Mucosa of descending colon (tissue), 3 donors: ENCODE measurements at regions not wholly inside any gene's neighbourhood (a gene's known extent, or its start where the extent isn't known, plus 50 kb on each side); places are given as distances from the start of the nearest gene placed in this dataset.

Source experiments
- ATAC-seq: fragments of 200-7000 bp; cut with Tn5 transposase; one replicate; pipeline ENCODE4 v1.9.1; 2020; ENCODE audit warnings: mild to moderate bottlenecking, moderate library complexity
- DNase-seq, 3 donors: peaks; one replicate each; pipeline ENCODE4 v3.0.0-alpha.2; 2020
- H3K36me3 ChIP-seq: fragments of 200-600 bp; one replicate; pipeline ENCODE4 v1.8.0; 2021; ENCODE audit warnings: low read depth, mild to moderate bottlenecking
- H3K4me1 ChIP-seq: fragments of 200-600 bp; one replicate; pipeline ENCODE4 v1.8.0; 2021; ENCODE audit warnings: low read depth, mild to moderate bottlenecking
- H3K4me3 ChIP-seq: fragments of 200-600 bp; one replicate; pipeline ENCODE4 v1.8.0; 2021; ENCODE audit warnings: mild to moderate bottlenecking
- H3K9me3 ChIP-seq: fragments of 200-600 bp; one replicate; pipeline ENCODE4 v1.8.0; 2021; ENCODE audit warnings: mild to moderate bottlenecking
- intact Hi-C, 2 donors: fragments of 100-400 bp; cut with DNase I in 1 of 2; cut with micrococcal nuclease in 1 of 2; formaldehyde crosslinking; loops; one replicate each; pipeline versions ENCODE4 v1.11.0 to v1.11.1; 2022; cut with DNase I, micrococcal nuclease
- TF ChIP-seq, protein P1 (sequence below): fragments of 200-600 bp; IDR thresholded peaks from one replicate; pipeline ENCODE4 v1.8.0; 2022; ENCODE audit warnings: antibody characterized with exemption, mild to moderate bottlenecking
- donor health status: DM: no; HTN: no; CAD: no; lungs with moderate emphysema.
- donor health status: DM: no; HTN: no; CAD: no.
- donor health status: DM: no; HTN: yes; CAD: no.

DNA sequence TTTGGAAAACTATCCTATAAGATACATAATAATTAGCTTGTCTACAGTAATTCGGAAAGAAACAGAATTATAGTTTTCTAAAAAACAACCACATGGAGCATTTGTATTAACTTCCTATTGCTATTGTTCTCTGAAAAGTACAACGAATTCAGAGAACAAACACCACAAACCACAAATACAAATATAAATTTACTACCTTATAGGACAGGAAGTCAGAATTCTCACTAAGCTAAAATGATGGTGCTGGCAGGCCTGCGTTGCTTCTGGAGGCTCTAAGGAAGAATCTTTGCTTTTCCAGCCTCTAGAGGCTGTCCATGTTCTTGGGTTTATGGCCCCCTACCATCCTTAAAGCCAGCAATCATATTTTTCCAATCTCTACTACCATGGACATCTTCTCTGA is 173.6 kb upstream of the TCF21 start:
- intact Hi-C loops = no loop called here
- Histone ChIP-seq H3K4me3 (no peak overlapping the region), H3K9me3 (no peaks in the 10 kb centered on the region), H3K36me3 (no peaks in the 10 kb centered on the region), H3K4me1 (no peaks in the 10 kb centered on the region)
- DNase-seq (no peak), ATAC-seq (no peak)
- TF ChIP-seq, protein P1, sequence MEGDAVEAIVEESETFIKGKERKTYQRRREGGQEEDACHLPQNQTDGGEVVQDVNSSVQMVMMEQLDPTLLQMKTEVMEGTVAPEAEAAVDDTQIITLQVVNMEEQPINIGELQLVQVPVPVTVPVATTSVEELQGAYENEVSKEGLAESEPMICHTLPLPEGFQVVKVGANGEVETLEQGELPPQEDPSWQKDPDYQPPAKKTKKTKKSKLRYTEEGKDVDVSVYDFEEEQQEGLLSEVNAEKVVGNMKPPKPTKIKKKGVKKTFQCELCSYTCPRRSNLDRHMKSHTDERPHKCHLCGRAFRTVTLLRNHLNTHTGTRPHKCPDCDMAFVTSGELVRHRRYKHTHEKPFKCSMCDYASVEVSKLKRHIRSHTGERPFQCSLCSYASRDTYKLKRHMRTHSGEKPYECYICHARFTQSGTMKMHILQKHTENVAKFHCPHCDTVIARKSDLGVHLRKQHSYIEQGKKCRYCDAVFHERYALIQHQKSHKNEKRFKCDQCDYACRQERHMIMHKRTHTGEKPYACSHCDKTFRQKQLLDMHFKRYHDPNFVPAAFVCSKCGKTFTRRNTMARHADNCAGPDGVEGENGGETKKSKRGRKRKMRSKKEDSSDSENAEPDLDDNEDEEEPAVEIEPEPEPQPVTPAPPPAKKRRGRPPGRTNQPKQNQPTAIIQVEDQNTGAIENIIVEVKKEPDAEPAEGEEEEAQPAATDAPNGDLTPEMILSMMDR = no peak

DNA sequence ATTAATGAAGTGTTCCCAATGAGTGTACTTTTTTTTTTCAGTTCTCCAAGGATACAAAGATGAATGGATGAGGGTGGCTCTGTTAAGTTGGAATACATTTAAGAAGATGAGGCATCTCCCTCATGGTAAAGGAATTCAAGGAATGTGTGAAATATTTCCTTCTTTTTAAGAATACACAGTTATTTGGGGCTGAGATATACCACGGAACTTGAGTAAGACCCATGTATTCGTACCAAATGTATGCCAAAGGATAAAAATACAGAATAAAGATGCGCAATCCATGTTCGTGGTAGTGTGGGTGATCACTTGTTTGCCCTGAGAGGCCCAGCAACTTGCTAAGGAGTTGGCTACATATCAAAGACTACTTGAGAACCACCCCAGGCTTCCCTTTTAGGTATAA is 164.2 kb upstream of the TCF21 start:
- TF ChIP-seq, protein P1 = no peak

DNA sequence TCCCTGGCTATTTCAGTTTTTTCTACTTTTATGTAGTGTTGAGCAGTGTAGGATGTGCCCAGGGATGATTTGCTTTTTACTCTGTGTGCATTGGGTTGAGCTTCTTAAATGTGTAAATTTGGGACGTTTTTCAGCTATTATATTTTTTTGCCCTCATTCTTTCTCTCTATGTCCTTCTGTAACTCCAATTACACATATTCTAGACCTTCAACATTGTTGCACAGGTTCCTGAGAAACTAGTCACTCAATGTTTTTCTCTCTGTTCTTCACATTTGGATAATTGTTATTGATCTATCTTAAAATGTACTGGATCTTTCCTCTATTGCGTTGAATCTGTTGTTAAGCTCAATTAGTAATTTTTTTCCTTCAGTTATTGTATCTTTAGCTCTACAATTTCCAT is 162.7 kb upstream of the TCF21 start:
- Histone ChIP-seq H3K36me3 (no peaks in the 10 kb centered on the region), H3K9me3 (no peaks in the 10 kb centered on the region), H3K4me3 (no peak overlapping the region), H3K4me1 (no peaks in the 10 kb centered on the region)
- ATAC-seq = no peak
- intact Hi-C loops = no loop called here
- no peak for DNase-seq
- TF ChIP-seq, protein P1 = no peak

More for the DNA sequence above, 164.2 kb upstream of the TCF21 start:
- H3K36me3 ChIP-seq = no peaks in the 10 kb centered on the region
- no peaks in the 10 kb centered on the region for H3K4me1 ChIP-seq
- intact Hi-C loops = no loop called here
- H3K4me3 ChIP-seq = no peak overlapping the region
- DNase-seq = no peak
- no peaks in the 10 kb centered on the region for H3K9me3 ChIP-seq
- no peak for ATAC-seq

DNA sequence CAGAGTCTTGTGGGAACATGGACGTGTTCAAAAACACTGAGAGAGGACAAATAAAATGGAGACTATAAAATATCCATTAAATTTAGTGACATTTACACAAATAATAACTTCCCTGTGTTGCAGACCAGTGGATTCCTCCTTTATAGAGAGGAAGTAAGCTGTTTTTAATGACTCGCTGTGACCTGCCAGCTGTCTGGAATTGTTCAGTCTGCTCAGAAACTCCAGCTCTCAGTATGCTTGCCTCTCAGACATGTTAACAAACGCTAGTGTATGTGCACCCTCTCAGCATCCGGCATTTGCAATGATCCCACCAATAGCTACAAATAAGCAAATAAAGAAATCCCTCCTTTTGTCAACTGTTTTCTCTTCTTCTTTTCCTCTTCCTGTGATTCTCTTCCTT is 158.0 kb upstream of the TCF21 start:
- Histone ChIP-seq H3K9me3 (no peaks in the 10 kb centered on the region), H3K36me3 (no peaks in the 10 kb centered on the region), H3K4me1 (no peaks in the 10 kb centered on the region), H3K4me3 (no peak overlapping the region)
- ATAC-seq (no peak), DNase-seq (no peak)
- intact Hi-C loops = no loop called here
- TF ChIP-seq, protein P1 = no peak

DNA sequence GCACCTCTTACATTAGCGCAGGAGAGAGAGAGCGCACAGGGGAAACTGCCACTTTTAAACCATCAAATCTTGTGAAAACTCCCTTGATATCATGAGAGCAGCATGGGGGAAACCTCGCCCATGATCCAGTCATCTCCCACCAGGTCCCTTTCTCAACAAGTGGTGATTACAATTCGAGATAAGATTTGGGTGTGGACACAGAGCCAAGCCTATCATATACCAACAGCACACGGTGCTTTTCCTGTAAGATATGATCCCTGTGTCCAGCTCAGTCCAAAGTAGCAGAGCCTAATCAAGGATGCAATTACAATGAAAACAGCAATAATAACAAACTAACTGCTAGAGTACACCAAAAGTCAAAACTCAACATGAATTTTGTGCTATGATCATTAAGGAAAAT is 148.7 kb upstream of the TCF21 start:
- Histone ChIP-seq H3K9me3 (no peaks in the 10 kb centered on the region), H3K36me3 (no peaks in the 10 kb centered on the region), H3K4me1 (no peaks in the 10 kb centered on the region), H3K4me3 (no peak overlapping the region)
- TF ChIP-seq, protein P1 = no peak
- DNase-seq (no peak), ATAC-seq (no peak)
- intact Hi-C loops = no loop called here

DNA sequence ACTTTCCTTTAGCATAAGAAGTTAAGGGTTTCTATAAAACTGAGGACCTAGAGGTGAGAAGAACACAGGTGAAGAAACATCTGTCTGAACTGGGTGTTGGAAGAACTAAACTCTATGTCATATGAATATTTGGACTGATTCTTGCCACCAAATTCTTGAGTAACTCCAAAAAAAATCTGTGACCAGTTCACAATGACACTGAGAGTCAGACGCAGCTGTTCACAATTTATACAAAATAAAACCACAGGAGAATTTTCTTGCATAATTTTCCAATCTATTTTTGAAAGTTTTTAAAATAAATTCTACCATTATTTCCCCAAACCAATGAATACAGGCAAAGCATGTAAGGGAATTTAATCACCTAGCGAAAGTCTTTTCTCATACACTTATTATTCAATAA is 148.1 kb upstream of the TCF21 start:
- no peak for ATAC-seq
- no peak for DNase-seq
- TF ChIP-seq, protein P1 = no peak
- Histone ChIP-seq H3K4me1 (no peaks in the 10 kb centered on the region), H3K36me3 (no peaks in the 10 kb centered on the region), H3K4me3 (no peak overlapping the region), H3K9me3 (no peaks in the 10 kb centered on the region)
- intact Hi-C loops = no loop called here
